ENCODE measurements at regions not wholly inside any gene's neighbourhood (a gene's known extent, or its start where the extent isn't known, plus 50 kb on each side); places are given as distances from the start of the nearest gene placed in this dataset.

DNA sequence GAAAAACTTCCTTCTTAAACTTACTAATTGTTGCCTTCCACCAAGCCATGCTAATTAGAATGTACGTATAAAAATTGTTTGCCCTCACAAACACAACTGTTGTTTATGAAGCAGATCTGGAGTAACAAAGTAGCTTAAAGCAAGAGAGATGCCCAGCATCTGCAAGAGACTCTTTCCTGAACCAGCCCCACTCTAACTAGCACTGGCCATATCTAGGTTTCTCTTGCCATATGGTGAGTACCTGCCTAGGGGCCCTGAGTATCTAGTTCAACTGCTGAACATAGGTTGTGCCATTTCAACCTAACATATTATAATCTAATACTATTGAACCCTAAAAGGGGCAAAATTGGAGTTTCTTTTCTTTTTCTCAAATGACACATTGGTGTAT is 883.4 kb upstream of the B3GALT2 start:
- DNase-seq (ENCODE audit: low spot score) (no peak), ATAC-seq (ENCODE audit: insufficient number of reproducible peaks, low FRiP score, low read depth) (no peak)
- H3K27ac ChIP-seq: no peak overlapping the region
- H3K4me3 ChIP-seq: no peak overlapping the region
- H3K27me3 ChIP-seq (replicated peaks; ENCODE audit: insufficient read depth): no peaks in the 10 kb centered on the region
- H3K9me3 ChIP-seq: no peaks in the 10 kb centered on the region
- H3K4me1 ChIP-seq (ENCODE audit: control insufficient read depth in 1 of 2, low read depth in 2 of 2): peaks cover 9 to 15% of the 10 kb centered on the region in 2 donors
- no peaks in the 10 kb centered on the region for H3K36me3 ChIP-seq
- TF ChIP-seq, protein P1, sequence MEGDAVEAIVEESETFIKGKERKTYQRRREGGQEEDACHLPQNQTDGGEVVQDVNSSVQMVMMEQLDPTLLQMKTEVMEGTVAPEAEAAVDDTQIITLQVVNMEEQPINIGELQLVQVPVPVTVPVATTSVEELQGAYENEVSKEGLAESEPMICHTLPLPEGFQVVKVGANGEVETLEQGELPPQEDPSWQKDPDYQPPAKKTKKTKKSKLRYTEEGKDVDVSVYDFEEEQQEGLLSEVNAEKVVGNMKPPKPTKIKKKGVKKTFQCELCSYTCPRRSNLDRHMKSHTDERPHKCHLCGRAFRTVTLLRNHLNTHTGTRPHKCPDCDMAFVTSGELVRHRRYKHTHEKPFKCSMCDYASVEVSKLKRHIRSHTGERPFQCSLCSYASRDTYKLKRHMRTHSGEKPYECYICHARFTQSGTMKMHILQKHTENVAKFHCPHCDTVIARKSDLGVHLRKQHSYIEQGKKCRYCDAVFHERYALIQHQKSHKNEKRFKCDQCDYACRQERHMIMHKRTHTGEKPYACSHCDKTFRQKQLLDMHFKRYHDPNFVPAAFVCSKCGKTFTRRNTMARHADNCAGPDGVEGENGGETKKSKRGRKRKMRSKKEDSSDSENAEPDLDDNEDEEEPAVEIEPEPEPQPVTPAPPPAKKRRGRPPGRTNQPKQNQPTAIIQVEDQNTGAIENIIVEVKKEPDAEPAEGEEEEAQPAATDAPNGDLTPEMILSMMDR (IDR thresholded peaks at IDR 0.05): no peak

DNA sequence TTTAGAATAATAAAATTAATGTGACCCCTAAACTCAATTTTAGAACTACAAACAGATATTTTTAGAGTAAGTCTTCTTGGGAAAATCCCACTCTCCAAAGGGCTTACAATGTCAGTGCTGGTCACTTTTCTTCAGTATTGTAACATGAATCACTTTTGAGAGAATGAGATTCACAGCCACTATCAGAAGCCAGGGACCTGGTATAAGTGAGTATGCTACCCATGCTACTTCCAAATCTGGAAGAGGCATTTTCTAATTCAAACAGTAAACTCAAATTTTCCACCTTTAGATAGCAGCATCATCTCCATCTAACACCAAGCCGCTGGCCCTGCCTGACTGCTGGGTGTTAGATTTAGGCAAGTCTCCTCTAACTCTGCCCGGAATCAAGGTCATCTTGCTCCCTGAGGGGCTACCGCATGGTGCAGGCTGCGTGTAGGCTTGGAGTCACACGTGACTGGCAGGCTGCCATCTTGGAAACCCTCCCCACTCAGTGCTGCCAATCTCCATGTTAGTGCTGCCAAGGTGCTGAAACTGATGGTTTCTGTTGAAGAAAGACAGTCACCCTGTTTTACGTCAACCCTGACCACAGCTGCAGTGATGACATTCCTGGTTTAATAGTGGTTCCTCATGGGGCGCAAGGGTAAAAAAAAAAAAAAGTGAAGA is 882.9 kb upstream of the B3GALT2 start:
- Histone ChIP-seq H3K36me3 (no peaks in the 10 kb centered on the region), H3K4me1 (ENCODE audit: control insufficient read depth in 1 of 2, low read depth in 2 of 2) (peaks cover 9 to 15% of the 10 kb centered on the region in 2 donors), H3K4me3 (no peak overlapping the region), H3K27ac (no peak overlapping the region), H3K27me3 (replicated peaks; ENCODE audit: insufficient read depth) (no peaks in the 10 kb centered on the region), H3K9me3 (no peaks in the 10 kb centered on the region)
- TF ChIP-seq, protein P1 (IDR thresholded peaks at IDR 0.05): no peak
- ATAC-seq (ENCODE audit: insufficient number of reproducible peaks, low FRiP score, low read depth) (no peak), DNase-seq (ENCODE audit: low spot score) (no peak)

DNA sequence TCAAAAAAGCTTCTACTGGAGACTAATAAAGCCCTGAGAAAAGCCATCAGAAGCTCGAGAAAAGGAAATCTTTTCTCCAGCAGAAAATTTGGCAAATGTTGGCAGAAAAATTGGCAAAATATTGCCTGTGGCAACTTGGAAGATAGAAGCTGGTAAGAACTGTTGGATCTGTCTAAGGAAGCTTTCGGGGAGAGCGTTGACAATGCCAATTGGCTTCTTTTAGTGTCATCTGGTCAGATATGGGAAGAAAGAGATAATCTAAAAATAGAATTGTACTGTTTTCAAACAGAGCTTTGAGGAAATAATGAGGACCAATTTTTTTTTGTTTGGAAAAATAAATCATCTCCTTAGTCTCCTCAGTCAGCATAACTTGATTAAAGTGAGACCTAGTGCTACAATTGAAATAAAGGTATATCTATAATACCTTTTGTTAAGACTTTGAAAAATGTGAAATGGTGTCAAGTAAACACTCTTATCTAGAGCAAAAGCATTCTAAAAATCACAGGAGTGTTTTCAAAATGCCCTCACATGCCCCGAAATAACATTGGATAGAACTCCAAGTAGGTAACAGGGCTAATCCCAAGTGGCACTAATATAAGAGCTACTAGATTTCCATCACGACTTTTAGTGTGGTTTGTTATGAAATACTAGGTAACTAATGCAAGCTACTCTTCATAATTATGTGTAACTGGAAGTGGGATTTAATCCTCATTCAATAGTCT is 882.2 kb upstream of the B3GALT2 start:
- Histone ChIP-seq H3K27me3 (replicated peaks; ENCODE audit: insufficient read depth) (no peaks in the 10 kb centered on the region), H3K9me3 (no peaks in the 10 kb centered on the region), H3K27ac (no peak overlapping the region), H3K4me3 (no peak overlapping the region), H3K36me3 (no peaks in the 10 kb centered on the region), H3K4me1 (ENCODE audit: control insufficient read depth in 1 of 2, low read depth in 2 of 2) (peaks cover 9 to 15% of the 10 kb centered on the region in 2 donors)
- ATAC-seq (ENCODE audit: insufficient number of reproducible peaks, low FRiP score, low read depth) (no peak), DNase-seq (ENCODE audit: low spot score) (no peak)
- TF ChIP-seq, protein P1 (IDR thresholded peaks at IDR 0.05): no peak

DNA sequence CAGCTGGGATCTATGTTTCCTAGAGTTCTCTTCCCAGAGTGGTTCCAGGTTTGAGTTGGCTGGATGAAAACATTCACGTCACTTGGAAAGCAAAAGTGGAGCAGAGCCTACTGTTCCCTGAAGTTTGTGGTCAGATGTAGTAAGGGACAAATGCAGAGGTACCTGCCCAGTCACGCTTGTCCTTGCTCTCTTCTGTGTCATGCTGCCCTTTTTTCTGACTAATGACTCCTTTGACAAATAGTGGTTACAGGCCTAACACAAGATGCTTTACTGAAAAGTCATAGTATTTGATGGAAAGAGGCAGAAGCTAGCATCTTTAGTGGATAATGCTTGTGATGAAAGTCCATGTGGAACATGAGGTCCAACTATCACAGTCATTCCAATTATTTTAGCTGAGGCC is 881.4 kb upstream of the B3GALT2 start:
- no peaks in the 10 kb centered on the region for H3K9me3 ChIP-seq
- peaks cover 9 to 15% of the 10 kb centered on the region in 2 donors for H3K4me1 ChIP-seq (ENCODE audit: control insufficient read depth in 1 of 2, low read depth in 2 of 2)
- TF ChIP-seq, protein P1 (IDR thresholded peaks at IDR 0.05): no peak
- no peak for ATAC-seq (ENCODE audit: insufficient number of reproducible peaks, low FRiP score, low read depth)
- no peak overlapping the region for H3K4me3 ChIP-seq
- H3K36me3 ChIP-seq: no peaks in the 10 kb centered on the region
- DNase-seq (ENCODE audit: low spot score): no peak
- no peaks in the 10 kb centered on the region for H3K27me3 ChIP-seq (replicated peaks; ENCODE audit: insufficient read depth)
- H3K27ac ChIP-seq: no peak overlapping the region

DNA sequence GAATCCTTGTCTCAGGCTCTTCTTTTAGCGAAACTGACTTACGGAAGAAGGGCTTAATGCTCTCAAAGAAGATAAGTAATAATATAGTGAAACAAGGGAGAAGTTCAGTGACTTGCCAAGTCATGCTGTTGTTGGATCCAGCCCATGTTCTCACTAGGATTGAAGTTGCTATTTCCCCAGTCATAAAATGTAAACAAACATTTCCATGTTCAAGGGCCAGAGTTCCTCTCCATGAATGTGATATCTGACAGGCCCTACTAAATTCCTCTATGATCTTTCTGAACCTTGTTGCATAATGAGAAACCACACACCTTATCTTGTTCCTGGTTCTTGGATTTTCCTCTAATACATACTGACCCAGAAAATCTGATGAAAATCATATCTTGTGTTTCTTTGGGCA is 876.5 kb upstream of the B3GALT2 start:
- Histone ChIP-seq H3K9me3 (no peaks in the 10 kb centered on the region), H3K27ac (no peak overlapping the region), H3K4me3 (no peak overlapping the region), H3K4me1 (ENCODE audit: control insufficient read depth in 1 of 2, low read depth in 2 of 2) (no peaks in the 10 kb centered on the region), H3K27me3 (replicated peaks; ENCODE audit: insufficient read depth) (no peaks in the 10 kb centered on the region), H3K36me3 (no peaks in the 10 kb centered on the region)
- DNase-seq (ENCODE audit: low spot score): no peak
- no peak for ATAC-seq (ENCODE audit: insufficient number of reproducible peaks, low FRiP score, low read depth)
- TF ChIP-seq, protein P1 (IDR thresholded peaks at IDR 0.05): no peak
